ENCODE measurements at regions not wholly inside any gene's neighbourhood (a gene's known extent, or its start where the extent isn't known, plus 50 kb on each side); places are given as distances from the start of the nearest gene placed in this dataset.

DNA sequence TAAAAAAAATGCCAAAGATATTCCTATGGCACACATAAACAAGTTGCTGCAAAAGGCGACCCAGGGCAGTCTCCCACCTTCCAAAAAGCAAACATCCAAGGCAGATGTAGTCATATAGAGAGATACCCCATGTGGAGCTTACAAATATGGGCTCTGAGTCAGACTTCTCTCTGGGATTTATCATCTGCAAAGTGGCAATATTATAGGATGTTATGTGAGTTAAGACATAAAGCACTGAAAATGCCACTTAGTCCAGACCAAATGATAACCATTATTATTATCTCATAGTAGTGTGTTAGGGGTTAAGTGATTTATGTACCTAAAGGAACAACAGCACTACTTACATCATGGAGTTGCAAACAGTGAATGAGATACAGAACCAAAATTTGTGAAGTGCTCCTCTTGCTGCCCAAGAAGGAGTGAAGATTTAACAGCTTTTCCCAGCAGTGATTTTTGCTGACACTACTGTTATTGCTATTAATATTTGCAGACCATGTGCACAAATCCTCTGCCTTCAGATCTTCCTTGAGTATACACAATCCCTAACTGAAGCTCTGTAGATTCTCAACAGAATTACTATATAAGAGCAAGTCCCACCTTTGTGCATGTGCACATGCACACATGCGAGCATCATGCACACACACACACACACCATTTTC lies 560.0 kb upstream of the SALL1 start:
- DNase-seq = no peak

DNA sequence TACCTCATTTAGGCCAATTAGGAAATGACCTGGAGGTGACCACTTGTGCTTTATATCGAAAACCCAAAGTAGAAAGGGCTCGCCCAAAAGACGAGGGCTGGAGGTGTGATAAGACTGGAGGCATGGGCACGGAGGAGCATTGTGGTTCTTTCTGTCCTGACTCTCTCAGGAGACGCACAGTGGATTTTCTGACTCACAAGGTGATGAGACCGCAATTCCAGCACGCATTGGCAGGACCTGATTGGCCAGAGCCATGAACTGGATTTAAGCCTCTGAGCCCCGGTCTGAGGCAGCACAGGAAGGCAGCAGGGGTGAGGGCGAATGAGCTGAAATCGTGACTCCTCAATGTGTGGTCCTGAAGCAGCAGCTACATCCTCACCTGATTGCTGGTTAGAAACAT lies 559.1 kb upstream of the SALL1 start:
- DNase-seq = no peak

DNA sequence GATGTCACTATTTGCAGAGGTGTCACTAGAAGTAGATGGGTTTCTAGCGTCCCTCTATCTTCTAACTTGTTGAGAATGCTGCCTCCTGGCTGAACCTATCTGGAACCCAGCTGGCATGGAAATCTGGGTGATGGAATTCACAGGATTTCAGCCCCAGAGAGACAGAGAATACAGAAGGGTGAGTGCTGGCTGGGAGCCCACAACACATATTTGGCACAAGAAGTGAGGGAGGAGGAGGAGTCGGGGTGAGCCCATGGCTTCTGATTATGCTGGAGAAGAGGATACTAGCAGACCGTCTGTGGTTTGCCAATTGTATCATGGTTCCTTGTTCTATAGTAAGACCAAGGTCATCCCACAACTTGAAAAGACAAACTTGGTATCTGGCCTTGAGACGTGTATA lies 557.8 kb upstream of the SALL1 start:
- no peak for DNase-seq

DNA sequence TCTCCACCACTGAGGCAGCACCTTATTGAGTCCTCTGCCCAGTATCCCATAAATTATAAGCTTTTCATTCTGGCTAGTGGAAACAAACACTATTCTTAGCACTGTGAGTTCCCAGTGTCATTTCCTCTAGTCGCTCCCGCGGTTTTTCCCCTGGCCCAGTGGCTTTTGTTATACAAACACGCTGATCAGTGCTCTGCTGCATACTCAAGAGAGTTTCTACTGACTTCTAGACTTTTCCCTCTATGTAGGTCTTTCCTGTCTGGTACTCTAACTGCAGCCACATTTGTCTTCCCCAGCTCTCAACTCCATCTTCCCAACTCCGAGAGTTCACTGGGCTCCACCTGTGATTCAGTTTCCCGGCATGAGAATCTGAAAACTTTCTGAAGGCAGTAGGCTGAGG lies 556.6 kb upstream of the SALL1 start:
- DNase-seq = no peak

DNA sequence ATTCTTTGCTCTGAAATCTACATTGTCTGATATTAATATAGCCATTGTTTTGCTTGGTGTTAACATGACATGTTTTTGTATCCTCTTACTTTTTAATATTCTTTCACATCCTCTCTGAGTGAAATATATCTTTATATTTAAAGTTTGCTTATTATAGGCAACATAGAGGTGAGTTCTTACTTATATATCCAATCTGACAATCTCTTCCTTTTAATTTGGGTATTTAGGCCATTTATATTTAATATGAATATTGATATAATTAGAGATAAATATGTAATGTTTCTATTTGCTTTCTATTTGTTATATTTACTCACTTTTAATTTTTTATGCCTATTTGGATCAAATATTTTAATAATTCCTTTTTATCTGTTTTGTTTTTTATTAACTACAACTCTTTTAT lies 554.1 kb upstream of the SALL1 start:
- DNase-seq = no peak

DNA sequence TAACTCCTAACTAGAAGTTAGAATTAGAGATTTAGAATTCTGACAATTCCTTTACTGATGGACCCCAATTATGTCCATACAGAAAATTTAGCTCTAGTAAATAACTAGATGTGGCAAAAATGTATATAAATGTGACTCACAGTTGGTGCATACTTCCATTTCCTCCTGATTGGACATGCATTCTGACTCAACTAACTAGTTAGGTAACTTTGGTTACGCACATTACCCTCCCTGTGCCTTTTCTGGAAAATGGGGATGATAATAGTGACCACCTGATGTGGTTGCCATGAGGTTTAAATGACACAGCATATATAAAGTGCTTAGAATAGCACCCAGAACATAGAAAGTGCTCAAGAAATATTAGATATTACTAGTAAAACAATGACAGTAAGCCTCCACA lies 550.0 kb upstream of the SALL1 start:
- DNase-seq = no peak

DNA sequence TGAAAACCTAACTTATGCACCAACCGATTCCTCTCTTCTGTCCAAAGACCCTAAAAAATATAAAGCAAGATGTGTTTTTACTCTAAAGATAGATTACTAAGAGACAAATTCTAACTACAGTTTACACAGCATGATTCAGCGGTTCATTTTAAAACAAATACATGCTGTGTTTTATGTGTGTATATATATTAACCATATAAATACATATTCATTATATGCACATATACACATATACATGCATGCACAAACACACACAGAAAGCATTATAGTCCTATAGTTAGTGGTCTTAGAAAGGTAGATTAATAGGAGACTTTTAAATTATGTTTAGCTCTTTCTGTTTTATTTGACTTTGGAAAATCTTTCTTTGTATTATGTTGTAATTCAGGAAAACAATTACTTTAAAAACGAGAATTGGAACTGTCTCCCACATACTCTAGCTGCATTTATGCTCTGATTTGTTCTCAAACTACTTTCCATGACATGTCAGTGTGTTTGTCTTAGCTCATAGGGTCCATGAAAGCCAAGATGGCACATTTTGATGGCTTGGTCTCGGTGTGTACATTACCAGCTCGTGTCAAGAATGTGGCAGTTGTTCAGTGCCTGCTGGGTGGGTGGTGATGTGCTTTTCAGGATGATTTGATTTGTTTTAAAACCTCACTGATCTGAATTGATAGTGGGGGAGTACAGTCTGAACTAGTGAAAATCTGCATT lies 548.8 kb upstream of the SALL1 start:
- no peak for DNase-seq

DNA sequence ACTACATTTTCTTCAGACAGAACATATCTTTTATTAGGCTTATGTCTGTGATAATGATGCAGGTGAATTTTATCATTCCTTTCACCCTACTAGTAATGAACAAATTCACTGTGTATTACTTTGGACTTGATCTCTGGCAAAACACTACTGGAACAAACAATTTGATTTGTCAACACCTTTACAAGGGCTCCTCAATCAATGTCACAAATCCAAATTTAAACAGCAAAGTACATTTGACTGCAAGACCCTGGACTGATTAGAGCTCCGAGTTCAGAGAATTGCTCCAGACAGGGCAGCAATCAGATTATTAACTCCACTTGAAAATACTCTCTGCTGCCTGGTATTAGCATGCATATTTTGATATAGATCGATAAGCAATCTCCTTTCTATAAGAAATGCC lies 547.6 kb upstream of the SALL1 start:
- no peak for DNase-seq

DNA sequence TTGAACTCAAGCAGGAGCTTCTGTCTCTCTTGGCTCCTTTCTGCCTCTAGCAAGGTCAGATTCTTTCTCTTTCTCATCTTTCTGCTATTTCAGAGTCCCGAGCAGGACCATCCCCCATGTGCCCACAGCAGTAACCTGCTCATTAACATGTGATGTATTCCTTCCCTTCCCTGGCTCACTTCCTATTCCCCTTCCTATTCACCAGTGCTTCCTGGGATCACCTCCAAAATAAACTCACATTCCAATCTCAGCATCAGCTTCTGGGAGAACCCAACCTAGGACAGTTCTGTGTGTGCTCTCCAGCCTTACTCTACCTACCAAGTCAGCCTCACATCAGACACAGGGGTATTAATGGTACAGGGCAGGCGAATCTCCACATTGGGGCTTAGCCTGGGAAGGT lies 546.4 kb upstream of the SALL1 start:
- DNase-seq = no peak

DNA sequence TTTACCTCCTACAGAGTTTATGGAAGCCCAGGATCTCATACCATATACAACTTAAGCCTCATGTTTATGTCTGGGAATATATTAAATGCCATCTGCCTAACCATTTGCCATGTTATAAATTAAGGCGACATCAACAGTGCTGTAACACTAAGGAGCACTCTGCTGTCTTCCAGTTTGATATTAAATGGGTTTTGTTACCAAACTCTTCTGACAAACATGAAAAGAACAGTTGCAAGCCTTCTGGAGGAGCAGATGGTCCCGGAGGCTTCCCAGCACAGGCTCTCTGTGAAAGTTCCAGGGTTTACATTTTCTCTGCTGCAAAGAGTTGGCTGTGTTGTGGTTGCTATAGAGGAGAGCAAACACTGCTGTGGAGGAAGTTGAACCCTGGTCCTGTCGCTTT lies 545.3 kb upstream of the SALL1 start:
- no peak for DNase-seq

DNA sequence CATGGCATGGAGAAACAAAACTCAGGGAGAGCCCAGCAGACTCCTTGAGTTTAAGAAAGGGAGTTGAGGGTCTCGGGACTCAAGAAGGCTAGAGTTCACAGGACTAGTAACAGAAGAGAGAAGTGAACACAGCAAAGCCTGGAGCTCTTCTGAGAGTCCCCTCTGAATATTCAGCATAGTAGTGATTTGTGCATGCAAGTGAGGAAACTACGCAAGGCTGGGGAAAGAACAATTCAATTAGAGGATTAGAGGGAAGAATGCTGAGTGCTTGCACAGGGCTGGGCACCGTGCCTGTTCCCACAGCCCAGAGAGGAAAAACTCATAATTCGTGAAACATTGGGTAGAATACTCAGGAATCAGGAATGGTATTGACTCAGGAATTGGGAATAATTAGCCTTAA lies 540.0 kb upstream of the SALL1 start:
- no peak for DNase-seq

DNA sequence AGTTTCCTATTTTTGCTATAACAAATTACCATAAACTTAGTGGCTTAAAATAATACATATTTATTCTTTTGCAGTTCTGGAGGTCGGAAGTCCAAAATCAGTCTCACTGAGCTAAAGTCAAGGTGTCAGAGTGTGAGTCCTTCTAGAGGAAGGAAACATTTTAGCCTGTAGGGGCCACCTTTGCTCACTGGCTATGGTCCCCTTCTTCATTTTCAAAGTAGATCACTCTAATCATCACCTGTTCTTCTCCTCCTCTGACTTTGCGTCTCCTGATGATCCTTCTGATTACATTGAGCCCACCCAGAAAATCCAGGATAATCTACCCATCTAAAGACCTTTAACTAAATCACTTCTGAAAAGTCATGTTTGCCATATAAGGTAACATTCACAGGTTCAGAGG lies 534.4 kb upstream of the SALL1 start:
- no peak for DNase-seq

DNA sequence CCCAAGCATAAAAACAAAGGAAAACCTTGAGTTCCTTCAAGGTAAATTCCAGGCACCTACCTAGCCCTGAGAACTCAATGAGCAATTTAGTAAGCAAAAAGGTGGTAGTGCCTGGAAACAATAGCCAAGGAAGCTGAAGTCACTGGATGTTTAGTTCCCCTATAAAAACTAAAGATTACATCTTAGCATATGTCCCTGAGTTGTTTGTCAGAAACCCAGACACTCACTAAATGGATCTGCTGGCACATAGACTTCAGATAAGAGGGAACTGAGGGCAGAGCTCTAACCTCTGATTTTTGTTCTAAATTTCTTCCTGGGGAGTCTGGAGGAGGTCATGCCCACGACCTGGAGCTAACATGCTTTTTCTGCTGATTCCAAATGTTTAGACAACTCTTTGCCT lies 532.8 kb upstream of the SALL1 start:
- DNase-seq = no peak

DNA sequence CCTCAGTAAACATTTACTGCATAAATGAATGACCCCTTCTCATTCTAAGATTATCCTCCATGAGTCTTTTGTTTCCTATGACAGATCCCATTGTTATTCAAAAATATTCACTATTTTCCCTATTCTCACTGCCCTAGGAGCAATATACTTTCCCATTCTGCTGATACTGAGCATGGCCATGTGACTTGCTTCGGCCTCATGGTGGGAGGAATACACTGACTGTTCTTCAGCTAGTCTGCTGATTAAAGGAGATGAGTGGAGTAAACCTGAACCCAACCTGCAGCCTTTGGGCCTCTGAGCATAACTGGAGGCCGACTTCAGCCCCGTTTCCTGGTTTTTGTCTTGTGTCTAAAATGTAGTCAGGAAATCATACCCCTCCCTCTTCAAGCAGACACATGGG lies 531.8 kb upstream of the SALL1 start:
- no peak for DNase-seq

DNA sequence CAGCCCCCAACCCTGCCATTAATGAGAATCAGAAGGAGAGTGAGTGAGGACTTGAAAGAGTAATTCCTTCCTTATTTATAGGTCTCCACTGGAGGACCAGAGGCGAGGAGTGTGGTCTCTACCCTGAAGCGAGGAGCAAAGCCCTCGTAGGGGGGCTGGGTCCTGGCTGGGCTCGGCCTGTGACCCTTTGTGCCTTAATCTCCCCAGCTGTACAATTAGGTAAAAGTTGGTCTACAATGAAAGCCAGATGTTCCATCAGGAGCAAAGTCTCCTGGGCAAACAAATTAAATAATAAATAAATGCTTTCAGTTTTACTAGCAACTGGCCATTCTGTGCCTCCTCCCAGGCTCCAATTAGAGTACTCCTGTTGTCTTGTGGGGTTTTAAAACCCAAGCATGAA lies 523.5 kb upstream of the SALL1 start:
- DNase-seq = no peak

DNA sequence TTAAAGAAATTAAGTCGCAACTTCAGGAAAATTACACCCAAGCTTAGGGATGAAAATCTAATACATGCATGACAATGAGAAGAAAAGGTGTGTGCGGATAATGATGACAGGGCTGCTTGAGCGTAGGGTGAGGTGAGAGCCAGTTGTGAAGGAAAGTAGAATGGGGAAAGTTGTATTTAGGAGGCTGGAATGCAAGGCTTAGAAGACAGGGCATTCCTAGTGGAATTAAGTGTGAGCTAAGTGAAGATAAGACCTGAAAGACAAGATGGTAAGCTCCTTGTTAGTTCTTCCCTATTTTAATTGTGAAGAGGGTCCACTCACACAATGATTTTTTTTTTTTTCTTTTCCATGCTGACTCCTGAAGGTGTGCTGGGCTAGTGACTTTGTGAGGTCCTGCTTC lies 519.5 kb upstream of the SALL1 start:
- no peak for DNase-seq

DNA sequence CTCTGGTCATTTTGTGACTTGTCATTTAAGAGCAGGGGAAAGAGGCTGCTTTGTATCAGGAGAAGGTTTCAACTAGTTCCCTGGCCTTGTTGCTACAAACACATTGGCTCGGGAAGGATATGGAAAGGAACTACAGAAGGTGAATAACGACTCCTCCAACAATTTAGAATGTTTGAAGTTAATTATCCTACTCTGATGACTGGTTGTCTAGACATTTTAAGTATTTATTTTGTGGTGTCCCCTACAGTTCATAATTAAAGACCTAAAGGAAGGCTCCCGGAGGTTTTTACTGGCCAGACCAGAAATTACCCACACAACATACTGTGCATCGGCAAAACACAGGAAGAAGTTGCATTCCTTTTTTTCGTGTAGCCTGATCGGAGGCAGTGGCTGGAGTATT lies 515.8 kb upstream of the SALL1 start:
- no peak for DNase-seq

DNA sequence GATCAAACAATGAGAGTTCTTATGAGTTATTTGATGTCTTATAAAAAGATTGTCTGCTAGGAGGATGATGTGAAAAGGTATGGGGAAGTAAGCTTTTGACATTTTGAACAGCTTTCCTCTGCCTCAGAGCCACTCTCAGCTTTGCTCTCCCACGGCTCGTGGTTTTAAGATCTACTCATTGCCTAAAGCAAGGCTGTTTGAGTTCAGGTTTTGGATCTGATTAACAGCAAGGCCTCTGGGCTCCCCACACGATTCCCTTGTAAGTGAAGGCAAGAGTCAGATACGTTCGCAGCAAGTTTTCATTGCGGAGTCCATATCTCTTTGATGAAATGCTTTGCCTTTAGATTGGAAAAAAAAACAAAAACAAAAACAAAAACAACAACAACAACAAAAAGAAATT lies 515.0 kb upstream of the SALL1 start:
- no peak for DNase-seq

DNA sequence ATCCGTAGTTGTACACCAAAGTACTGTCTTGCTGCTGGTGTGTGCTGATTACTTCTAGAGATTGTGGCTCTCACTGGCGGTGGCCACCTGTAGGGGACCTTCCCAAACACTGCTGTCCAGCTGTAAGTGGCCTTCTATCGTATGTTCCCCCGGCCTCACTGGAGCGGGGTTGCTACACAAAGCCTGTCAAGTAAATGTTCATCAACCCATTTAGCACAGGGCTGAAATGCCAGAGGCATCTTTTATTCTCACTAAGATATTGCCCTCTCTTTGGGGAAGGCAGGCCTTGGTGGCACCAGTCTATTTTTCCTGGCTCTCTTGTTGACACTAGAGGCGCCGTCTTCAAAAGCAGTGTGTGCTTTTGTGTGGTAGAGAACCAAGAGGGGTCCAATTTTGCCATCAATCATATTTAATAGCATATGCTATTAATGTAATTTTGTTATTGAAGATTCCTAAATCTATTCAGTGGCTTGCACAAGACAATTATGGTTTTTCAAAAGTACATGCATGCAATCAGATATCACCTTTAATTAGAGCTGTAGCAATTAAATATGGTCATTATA lies 514.4 kb upstream of the SALL1 start:
- DNase-seq = no peak

DNA sequence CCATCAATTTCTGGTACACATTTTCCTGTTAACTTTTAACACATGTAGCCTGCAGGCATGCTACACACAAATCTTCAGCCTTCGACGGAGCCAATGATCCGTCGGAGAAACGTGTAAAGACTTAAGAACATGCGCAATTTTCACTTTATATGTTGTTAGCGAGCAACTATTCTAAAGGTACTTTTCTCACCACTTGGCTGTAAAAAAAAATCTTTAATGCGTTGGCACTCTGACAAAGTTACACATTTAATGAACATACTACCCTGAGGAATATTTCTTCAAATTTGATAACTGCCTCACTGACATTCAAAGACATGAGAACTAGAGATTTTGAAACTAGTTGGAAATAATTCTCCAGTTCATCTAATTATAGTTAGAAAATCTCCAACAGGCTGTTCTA lies 507.5 kb upstream of the SALL1 start:
- DNase-seq = no peak

DNA sequence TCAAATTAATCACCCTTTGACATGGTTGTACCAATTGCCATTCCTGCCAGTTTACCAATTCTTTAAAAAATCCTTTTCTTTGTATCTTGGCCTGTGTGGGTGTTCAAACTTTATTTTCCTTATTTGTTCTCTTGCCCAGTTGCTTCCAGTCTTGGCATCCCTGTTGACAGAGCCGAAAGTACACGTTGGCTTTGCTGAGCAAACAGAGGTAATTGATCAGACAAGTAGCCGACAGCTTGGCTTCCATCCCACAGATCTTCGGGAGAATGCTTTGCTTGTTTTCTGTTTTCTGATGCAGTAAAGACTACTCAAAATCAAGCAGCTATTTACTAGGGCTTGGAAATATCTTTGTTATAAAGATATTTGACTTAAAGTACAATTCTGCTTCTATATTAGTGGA lies 506.8 kb upstream of the SALL1 start:
- DNase-seq = no peak

DNA sequence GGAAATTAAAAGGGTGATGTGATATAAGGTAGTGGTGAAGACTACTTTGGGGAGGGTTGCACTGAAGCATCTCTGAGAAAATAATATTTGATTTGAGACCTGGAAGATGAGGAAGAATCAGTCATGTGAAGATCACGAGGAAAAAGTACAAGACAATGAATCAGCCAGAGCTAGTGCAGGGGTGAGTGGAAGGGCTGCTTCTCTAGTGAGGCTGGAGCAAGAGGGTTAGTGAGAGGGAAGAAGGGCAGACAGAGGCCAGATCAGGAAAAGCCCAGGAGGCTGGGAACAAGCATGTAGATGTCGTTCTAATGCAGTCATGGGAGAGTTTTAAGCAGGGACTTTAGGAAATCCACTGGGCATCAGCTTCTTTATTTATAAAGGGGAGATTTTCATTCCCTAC lies 504.2 kb upstream of the SALL1 start:
- DNase-seq = no peak

DNA sequence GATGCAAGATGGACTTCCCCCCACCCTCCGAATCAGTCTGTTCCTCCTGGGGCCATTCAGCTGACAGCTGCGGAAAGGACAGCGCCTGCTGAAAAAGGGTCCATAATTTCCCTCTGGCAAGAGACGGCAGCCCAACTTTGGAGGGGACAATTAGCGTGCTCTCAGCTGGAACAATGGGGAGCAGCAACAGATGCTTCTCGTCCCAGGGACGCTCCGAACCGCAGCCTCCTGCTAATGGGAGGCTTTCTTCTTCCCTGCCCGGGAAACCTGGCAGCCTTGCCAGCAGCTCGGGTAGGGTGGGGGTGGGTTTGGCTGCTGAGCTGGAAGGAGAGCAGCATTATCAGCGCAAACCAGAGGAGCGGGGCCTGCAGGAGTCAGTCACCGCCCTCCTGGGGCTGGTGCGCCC lies 500.0 kb upstream of the SALL1 start:
- no peak for DNase-seq

DNA sequence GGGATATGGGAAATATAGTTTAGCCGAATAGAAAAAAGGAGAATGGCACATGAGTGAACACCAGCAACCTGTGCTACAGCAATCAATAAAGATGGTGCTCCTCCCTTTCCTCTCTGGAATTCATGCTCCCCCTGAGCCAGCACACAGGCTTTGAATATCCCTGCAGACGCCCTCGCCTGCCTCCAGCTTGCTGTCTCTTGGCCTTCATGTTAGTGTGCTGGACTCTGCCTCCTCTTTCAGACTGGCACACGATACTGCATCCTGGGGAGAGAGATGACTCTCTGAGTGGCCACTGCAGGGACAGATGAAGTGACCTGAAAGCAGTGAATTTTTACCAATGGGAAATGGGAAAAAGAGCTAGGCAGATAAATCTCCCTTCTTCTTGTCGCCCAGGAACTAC lies 498.6 kb upstream of the SALL1 start:
- no peak for DNase-seq

DNA sequence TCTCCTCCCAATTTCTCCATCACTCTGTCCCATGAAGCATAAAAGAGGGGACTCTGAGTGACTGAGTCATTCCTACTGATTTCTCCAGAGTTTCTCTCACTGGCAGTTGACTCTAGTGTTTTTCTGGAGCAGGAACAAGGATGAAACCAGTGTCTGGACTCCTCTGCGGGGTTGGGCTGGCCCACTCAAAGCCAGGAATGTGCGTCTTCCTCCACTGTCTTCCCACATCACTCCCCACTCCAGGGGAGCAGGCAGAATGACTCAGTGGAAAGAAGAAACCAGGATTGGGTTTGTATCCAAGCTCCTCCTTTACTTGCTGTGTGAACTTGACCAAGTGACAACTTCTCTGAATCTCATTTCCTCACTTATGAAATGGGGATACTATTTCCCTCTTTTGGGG lies 497.5 kb upstream of the SALL1 start:
- no peak for DNase-seq
